ENCODE measurements at regions not wholly inside any gene's neighbourhood (a gene's known extent, or its start where the extent isn't known, plus 50 kb on each side); places are given as distances from the start of the nearest gene placed in this dataset.

GRCh38 chr5:2280318-2280717, 397.6 kb upstream of the IRX4 start:
- no peak for DNase-seq
- H3K36me3 ChIP-seq (ENCODE audit: control insufficient read depth, insufficient read depth, low read length), result no peaks in the 10 kb centered on the region
- no peaks in the 10 kb centered on the region for H3K9me3 ChIP-seq (ENCODE audit: control insufficient read depth, low read length)
- no peaks in the 10 kb centered on the region for H3K4me1 ChIP-seq (ENCODE audit: control insufficient read depth, insufficient read depth, low read length, poor library complexity, severe bottlenecking)
- H3K27ac ChIP-seq (ENCODE audit: insufficient read depth, low read length, poor library complexity, severe bottlenecking), result no peak overlapping the region
- no peaks in the 10 kb centered on the region for H3K27me3 ChIP-seq (replicated peaks; ENCODE audit: control insufficient read depth, insufficient read depth, low read length, poor library complexity, severe bottlenecking)
- no peak overlapping the region for H3K4me3 ChIP-seq (ENCODE audit: insufficient read depth, low read depth, low read length, poor library complexity, severe bottlenecking)

GRCh38 chr5:2278825-2279456, 396.2 kb upstream of the IRX4 start:
- H3K4me3 ChIP-seq (ENCODE audit: insufficient read depth, low read depth, low read length, poor library complexity, severe bottlenecking), result no peak overlapping the region
- no peaks in the 10 kb centered on the region for H3K4me1 ChIP-seq (ENCODE audit: control insufficient read depth, insufficient read depth, low read length, poor library complexity, severe bottlenecking)
- no peak overlapping the region for H3K27ac ChIP-seq (ENCODE audit: insufficient read depth, low read length, poor library complexity, severe bottlenecking)
- no peaks in the 10 kb centered on the region for H3K27me3 ChIP-seq (replicated peaks; ENCODE audit: control insufficient read depth, insufficient read depth, low read length, poor library complexity, severe bottlenecking)
- H3K36me3 ChIP-seq (ENCODE audit: control insufficient read depth, insufficient read depth, low read length), result no peaks in the 10 kb centered on the region
- DNase-seq, result no peak
- H3K9me3 ChIP-seq (ENCODE audit: control insufficient read depth, low read length), result no peaks in the 10 kb centered on the region

GRCh38 chr5:2277886-2278285, 395.2 kb upstream of the IRX4 start:
- no peak for DNase-seq
- Histone ChIP-seq H3K36me3 (ENCODE audit: control insufficient read depth, insufficient read depth, low read length) (no peaks in the 10 kb centered on the region), H3K4me1 (ENCODE audit: control insufficient read depth, insufficient read depth, low read length, poor library complexity, severe bottlenecking) (no peaks in the 10 kb centered on the region), H3K4me3 (ENCODE audit: insufficient read depth, low read depth, low read length, poor library complexity, severe bottlenecking) (no peak overlapping the region), H3K27me3 (replicated peaks; ENCODE audit: control insufficient read depth, insufficient read depth, low read length, poor library complexity, severe bottlenecking) (no peaks in the 10 kb centered on the region), H3K9me3 (ENCODE audit: control insufficient read depth, low read length) (no peaks in the 10 kb centered on the region), H3K27ac (ENCODE audit: insufficient read depth, low read length, poor library complexity, severe bottlenecking) (no peak overlapping the region)

- Histone ChIP-seq H3K4me1 (ENCODE audit: control insufficient read depth, insufficient read depth, low read length, poor library complexity, severe bottlenecking) (no peaks in the 10 kb centered on the region), H3K4me3 (ENCODE audit: insufficient read depth, low read depth, low read length, poor library complexity, severe bottlenecking) (no peak overlapping the region), H3K36me3 (ENCODE audit: control insufficient read depth, insufficient read depth, low read length) (no peaks in the 10 kb centered on the region), H3K27ac (ENCODE audit: insufficient read depth, low read length, poor library complexity, severe bottlenecking) (no peak overlapping the region), H3K27me3 (replicated peaks; ENCODE audit: control insufficient read depth, insufficient read depth, low read length, poor library complexity, severe bottlenecking) (no peaks in the 10 kb centered on the region), H3K9me3 (ENCODE audit: control insufficient read depth, low read length) (no peaks in the 10 kb centered on the region)
- no peak for DNase-seq
Observed at GRCh38 chr5:2276101-2276500, 393.4 kb upstream of the IRX4 start.

GRCh38 chr5:2272755-2273154, 390.0 kb upstream of the IRX4 start:
- Histone ChIP-seq H3K4me1 (ENCODE audit: control insufficient read depth, insufficient read depth, low read length, poor library complexity, severe bottlenecking) (no peaks in the 10 kb centered on the region), H3K4me3 (ENCODE audit: insufficient read depth, low read depth, low read length, poor library complexity, severe bottlenecking) (no peak overlapping the region), H3K27ac (ENCODE audit: insufficient read depth, low read length, poor library complexity, severe bottlenecking) (no peak overlapping the region), H3K36me3 (ENCODE audit: control insufficient read depth, insufficient read depth, low read length) (no peaks in the 10 kb centered on the region), H3K9me3 (ENCODE audit: control insufficient read depth, low read length) (no peaks in the 10 kb centered on the region), H3K27me3 (replicated peaks; ENCODE audit: control insufficient read depth, insufficient read depth, low read length, poor library complexity, severe bottlenecking) (no peaks in the 10 kb centered on the region)
- no peak for DNase-seq

GRCh38 chr5:2272039-2272438, 389.3 kb upstream of the IRX4 start:
- Histone ChIP-seq H3K4me1 (ENCODE audit: control insufficient read depth, insufficient read depth, low read length, poor library complexity, severe bottlenecking) (no peaks in the 10 kb centered on the region), H3K4me3 (ENCODE audit: insufficient read depth, low read depth, low read length, poor library complexity, severe bottlenecking) (no peak overlapping the region), H3K36me3 (ENCODE audit: control insufficient read depth, insufficient read depth, low read length) (no peaks in the 10 kb centered on the region), H3K27ac (ENCODE audit: insufficient read depth, low read length, poor library complexity, severe bottlenecking) (no peak overlapping the region), H3K9me3 (ENCODE audit: control insufficient read depth, low read length) (no peaks in the 10 kb centered on the region), H3K27me3 (replicated peaks; ENCODE audit: control insufficient read depth, insufficient read depth, low read length, poor library complexity, severe bottlenecking) (no peaks in the 10 kb centered on the region)
- no peak for DNase-seq

- Histone ChIP-seq H3K4me3 (ENCODE audit: insufficient read depth, low read depth, low read length, poor library complexity, severe bottlenecking) (no peak overlapping the region), H3K27me3 (replicated peaks; ENCODE audit: control insufficient read depth, insufficient read depth, low read length, poor library complexity, severe bottlenecking) (no peaks in the 10 kb centered on the region), H3K27ac (ENCODE audit: insufficient read depth, low read length, poor library complexity, severe bottlenecking) (no peak overlapping the region), H3K4me1 (ENCODE audit: control insufficient read depth, insufficient read depth, low read length, poor library complexity, severe bottlenecking) (no peaks in the 10 kb centered on the region), H3K36me3 (ENCODE audit: control insufficient read depth, insufficient read depth, low read length) (no peaks in the 10 kb centered on the region), H3K9me3 (ENCODE audit: control insufficient read depth, low read length) (no peaks in the 10 kb centered on the region)
- DNase-seq, result no peak
Observed at GRCh38 chr5:2271316-2271715, 388.6 kb upstream of the IRX4 start.

GRCh38 chr5:2270467-2270866, 387.7 kb upstream of the IRX4 start:
- Histone ChIP-seq H3K4me1 (ENCODE audit: control insufficient read depth, insufficient read depth, low read length, poor library complexity, severe bottlenecking) (no peaks in the 10 kb centered on the region), H3K27ac (ENCODE audit: insufficient read depth, low read length, poor library complexity, severe bottlenecking) (no peak overlapping the region), H3K4me3 (ENCODE audit: insufficient read depth, low read depth, low read length, poor library complexity, severe bottlenecking) (no peak overlapping the region), H3K9me3 (ENCODE audit: control insufficient read depth, low read length) (no peaks in the 10 kb centered on the region), H3K36me3 (ENCODE audit: control insufficient read depth, insufficient read depth, low read length) (no peaks in the 10 kb centered on the region), H3K27me3 (replicated peaks; ENCODE audit: control insufficient read depth, insufficient read depth, low read length, poor library complexity, severe bottlenecking) (no peaks in the 10 kb centered on the region)
- no peak for DNase-seq

- Histone ChIP-seq H3K4me3 (ENCODE audit: insufficient read depth, low read depth, low read length, poor library complexity, severe bottlenecking) (no peak overlapping the region), H3K4me1 (ENCODE audit: control insufficient read depth, insufficient read depth, low read length, poor library complexity, severe bottlenecking) (no peaks in the 10 kb centered on the region), H3K27ac (ENCODE audit: insufficient read depth, low read length, poor library complexity, severe bottlenecking) (no peak overlapping the region), H3K27me3 (replicated peaks; ENCODE audit: control insufficient read depth, insufficient read depth, low read length, poor library complexity, severe bottlenecking) (no peaks in the 10 kb centered on the region), H3K9me3 (ENCODE audit: control insufficient read depth, low read length) (no peaks in the 10 kb centered on the region), H3K36me3 (ENCODE audit: control insufficient read depth, insufficient read depth, low read length) (no peaks in the 10 kb centered on the region)
- no peak for DNase-seq
Observed at GRCh38 chr5:2269656-2270055, 386.9 kb upstream of the IRX4 start.

- Histone ChIP-seq H3K4me3 (ENCODE audit: insufficient read depth, low read depth, low read length, poor library complexity, severe bottlenecking) (no peak overlapping the region), H3K27me3 (replicated peaks; ENCODE audit: control insufficient read depth, insufficient read depth, low read length, poor library complexity, severe bottlenecking) (no peaks in the 10 kb centered on the region), H3K36me3 (ENCODE audit: control insufficient read depth, insufficient read depth, low read length) (no peaks in the 10 kb centered on the region), H3K9me3 (ENCODE audit: control insufficient read depth, low read length) (no peaks in the 10 kb centered on the region), H3K4me1 (ENCODE audit: control insufficient read depth, insufficient read depth, low read length, poor library complexity, severe bottlenecking) (no peaks in the 10 kb centered on the region), H3K27ac (ENCODE audit: insufficient read depth, low read length, poor library complexity, severe bottlenecking) (no peak overlapping the region)
- DNase-seq, result no peak
Observed at GRCh38 chr5:2267991-2268390, 385.3 kb upstream of the IRX4 start.
